CD4-positive, alpha-beta T cell treated with Interleukin-15 for 1 hour (primary cell): ENCODE measurements at regions not wholly inside any gene's neighbourhood (a gene's known extent, or its start where the extent isn't known, plus 50 kb on each side); places are given as distances from the start of the nearest gene placed in this dataset.
"Not testable (repeated sequence)": the region's sequence is repeated elsewhere in the genome, so short reads cannot be mapped to it uniquely, and the experiment has no call there.

Experiments
- DNase-seq: peaks from one replicate; pipeline ENCODE4 v3.0.0-alpha.2; 2020

- no peak for DNase-seq
Measured at GRCh38 chr2:2782007-2782406, 450.9 kb upstream of the MYT1L start.

GRCh38 chr2:2779727-2780126 is 448.7 kb upstream of the MYT1L start:
- no peak for DNase-seq

- no peak for DNase-seq
Measured at GRCh38 chr2:2777876-2778275, 446.8 kb upstream of the MYT1L start.

- DNase-seq: no peak
Measured at GRCh38 chr2:2777213-2777612, 446.1 kb upstream of the MYT1L start.

- DNase-seq: no peak
Measured at GRCh38 chr2:2775018-2775417, 443.9 kb upstream of the MYT1L start.

GRCh38 chr2:2773692-2774091 is 442.6 kb upstream of the MYT1L start:
- no peak for DNase-seq

GRCh38 chr2:2773080-2773479 is 442.0 kb upstream of the MYT1L start:
- not testable (repeated sequence) for DNase-seq

GRCh38 chr2:2771721-2772411 is 440.8 kb upstream of the MYT1L start:
- no peak for DNase-seq

GRCh38 chr2:2769481-2770431 is 438.7 kb upstream of the MYT1L start:
- DNase-seq: no peak

- no peak for DNase-seq
Measured at GRCh38 chr2:2768476-2768875, 437.4 kb upstream of the MYT1L start.

GRCh38 chr2:2767837-2768236 is 436.8 kb upstream of the MYT1L start:
- DNase-seq: no peak

- DNase-seq: no peak
Measured at GRCh38 chr2:2765839-2766495, 434.9 kb upstream of the MYT1L start.

- no peak for DNase-seq
Measured at GRCh38 chr2:2765176-2765800, 434.2 kb upstream of the MYT1L start.

GRCh38 chr2:2764739-2765138 is 433.7 kb upstream of the MYT1L start:
- no peak for DNase-seq

- no peak for DNase-seq
Measured at GRCh38 chr2:2764001-2764355, 432.9 kb upstream of the MYT1L start.

- no peak for DNase-seq
Measured at GRCh38 chr2:2763351-2764000, 432.4 kb upstream of the MYT1L start.

GRCh38 chr2:2762913-2763312 is 431.8 kb upstream of the MYT1L start:
- no peak for DNase-seq

GRCh38 chr2:2762166-2762908 is 431.3 kb upstream of the MYT1L start:
- DNase-seq: no peak

- no peak for DNase-seq
Measured at GRCh38 chr2:2758793-2759367, 427.8 kb upstream of the MYT1L start.

GRCh38 chr2:2757764-2758163 is 426.7 kb upstream of the MYT1L start:
- DNase-seq: no peak

- no peak for DNase-seq
Measured at GRCh38 chr2:2756886-2757285, 425.8 kb upstream of the MYT1L start.

- no peak for DNase-seq
Measured at GRCh38 chr2:2755990-2756389, 424.9 kb upstream of the MYT1L start.
